Gastroesophageal sphincter (tissue), 3 donors: ENCODE measurements at regions not wholly inside any gene's neighbourhood (a gene's known extent, or its start where the extent isn't known, plus 50 kb on each side); places are given as distances from the start of the nearest gene placed in this dataset.

ENCODE experiments used
- EP300 ChIP-seq: sonication (generic); formaldehyde crosslinking; IDR thresholded peaks from one replicate; pipeline ENCODE4 v1.6.1; 2017; ENCODE audit warnings: antibody characterized with exemption, mild to moderate bottlenecking
- POLR2A ChIP-seq, 2 donors: fragments of 450-650 bp; IDR thresholded peaks; one replicate each; pipeline ENCODE4 v1.6.1; 2017; ENCODE audit warnings: antibody characterized with exemption in 2 of 2, mild to moderate bottlenecking in 2 of 2, moderate library complexity in 1 of 2
- POLR2AphosphoS5 ChIP-seq: sonication (generic); formaldehyde crosslinking; IDR thresholded peaks from one replicate; pipeline ENCODE4 v1.6.1; 2017; ENCODE audit warnings: antibody characterized with exemption
- TF ChIP-seq, protein P1 (sequence below), 4 experiments: fragments of 200-600 bp in 2 of 4; fragments of 450-650 bp in 2 of 4; sonication (generic) in 1 of 4; IDR thresholded peaks; one replicate each; pipeline ENCODE4 v1.5.1; 2017 to 2019; ENCODE audit warnings: antibody characterized with exemption in 4 of 4, mild to moderate bottlenecking in 2 of 4, moderate library complexity in 2 of 4

DNA sequence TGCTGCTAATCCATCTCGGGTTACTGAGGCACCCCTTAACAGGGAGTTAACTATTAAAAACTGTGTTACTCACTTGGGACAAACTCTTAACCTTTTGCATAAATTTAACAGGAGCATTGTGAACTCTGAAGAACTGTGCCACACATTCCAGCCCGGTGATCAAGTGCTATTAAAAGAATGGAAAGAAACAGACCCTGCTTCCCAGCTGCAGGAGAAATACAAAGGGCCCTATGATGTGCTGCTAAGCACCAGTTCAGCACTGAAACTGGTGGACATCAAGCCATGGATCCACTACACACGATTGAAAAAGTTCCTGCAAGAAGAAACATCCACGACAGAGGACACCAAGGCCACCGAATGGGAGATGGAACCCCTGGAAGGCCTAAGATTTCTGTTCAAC, 114.7 kb upstream of the PLCL2 start:
- TF ChIP-seq, protein P1, sequence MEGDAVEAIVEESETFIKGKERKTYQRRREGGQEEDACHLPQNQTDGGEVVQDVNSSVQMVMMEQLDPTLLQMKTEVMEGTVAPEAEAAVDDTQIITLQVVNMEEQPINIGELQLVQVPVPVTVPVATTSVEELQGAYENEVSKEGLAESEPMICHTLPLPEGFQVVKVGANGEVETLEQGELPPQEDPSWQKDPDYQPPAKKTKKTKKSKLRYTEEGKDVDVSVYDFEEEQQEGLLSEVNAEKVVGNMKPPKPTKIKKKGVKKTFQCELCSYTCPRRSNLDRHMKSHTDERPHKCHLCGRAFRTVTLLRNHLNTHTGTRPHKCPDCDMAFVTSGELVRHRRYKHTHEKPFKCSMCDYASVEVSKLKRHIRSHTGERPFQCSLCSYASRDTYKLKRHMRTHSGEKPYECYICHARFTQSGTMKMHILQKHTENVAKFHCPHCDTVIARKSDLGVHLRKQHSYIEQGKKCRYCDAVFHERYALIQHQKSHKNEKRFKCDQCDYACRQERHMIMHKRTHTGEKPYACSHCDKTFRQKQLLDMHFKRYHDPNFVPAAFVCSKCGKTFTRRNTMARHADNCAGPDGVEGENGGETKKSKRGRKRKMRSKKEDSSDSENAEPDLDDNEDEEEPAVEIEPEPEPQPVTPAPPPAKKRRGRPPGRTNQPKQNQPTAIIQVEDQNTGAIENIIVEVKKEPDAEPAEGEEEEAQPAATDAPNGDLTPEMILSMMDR (IDR thresholded peaks at IDR 0.05) = no peak
- TF ChIP-seq POLR2A (IDR thresholded peaks at IDR 0.05) = no peak
- TF ChIP-seq POLR2AphosphoS5 = no peak
- TF ChIP-seq EP300 = no peak
